ENCODE measurements at regions not wholly inside any gene's neighbourhood (a gene's known extent, or its start where the extent isn't known, plus 50 kb on each side); places are given as distances from the start of the nearest gene placed in this dataset.

DNA sequence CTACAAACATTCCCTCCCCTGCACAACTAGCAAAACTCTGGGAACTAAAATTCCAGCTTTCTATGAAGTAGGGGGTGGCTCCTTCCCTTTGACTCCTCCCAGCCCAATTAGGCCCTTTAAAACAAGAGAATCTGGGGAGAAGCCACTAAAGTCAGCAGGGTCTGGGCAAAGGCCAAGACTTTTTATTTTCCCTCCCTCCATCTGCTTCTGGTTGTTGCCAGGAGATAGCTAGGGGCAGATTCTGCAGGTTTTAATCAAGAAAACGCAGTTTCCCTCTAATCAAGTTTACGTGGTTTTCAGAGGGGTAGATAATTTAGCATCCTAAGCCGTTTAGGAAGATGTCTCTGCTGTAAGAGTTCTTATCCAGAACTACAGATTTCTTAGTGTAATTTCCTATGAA, 114.5 kb upstream of the CDH6 start:
- no TSS peak for BruUV-seq (replicated peaks)
- Histone ChIP-seq H3K4me2 (ENCODE audit: insufficient read depth, low read length) (no peak overlapping the region), H3K4me1 (ENCODE audit: control insufficient read depth, extremely low read depth, insufficient read depth, low read length) (no peaks in the 10 kb centered on the region), H4K20me1 (replicated peaks; ENCODE audit: control insufficient read depth, extremely low read depth, insufficient read depth, low read length) (no peaks in the 10 kb centered on the region), H3K4me3 (replicated peaks in 1 of 3; ENCODE audit: insufficient read depth in 1 of 3, low read depth in 1 of 3, low read length in 3 of 3) (no peak overlapping the region), H3K36me3 (ENCODE audit: control insufficient read depth in 2 of 2, extremely low read depth in 1 of 2, insufficient read depth in 2 of 2, low read length in 2 of 2) (no peaks in the 10 kb centered on the region), H2AFZ (ENCODE audit: low read depth, low read length) (no peak overlapping the region), H3K9me3 (replicated peaks; ENCODE audit: control insufficient read depth, insufficient read depth, low read length) (no peaks in the 10 kb centered on the region), H3K9me1 (replicated peaks; ENCODE audit: control insufficient read depth, extremely low read depth, insufficient read depth, low read length) (no peaks in the 10 kb centered on the region), H3K79me2 (ENCODE audit: control insufficient read depth, insufficient read depth, low read length) (no peaks in the 10 kb centered on the region), H3K9ac (replicated peaks; ENCODE audit: extremely low read depth, insufficient read depth, low read length) (no peak overlapping the region), H3K27ac (ENCODE audit: insufficient read depth, low read depth, low read length) (no peak overlapping the region), H3K27me3 (ENCODE audit: control insufficient read depth in 2 of 2, insufficient read depth in 2 of 2, low read length in 2 of 2) (no peaks in the 10 kb centered on the region)
- FAIRE-seq = no peak
- DNase-seq (ENCODE audit: low read depth, low spot score) = no peak
- TF ChIP-seq JUN (IDR thresholded peaks at IDR 0.05; ENCODE audit: borderline replicate concordance, insufficient read depth, insufficient read length, low read depth) (no peak), EZH2 (IDR thresholded peaks at IDR 0.05; ENCODE audit: borderline replicate concordance, low read depth, low read length, severe bottlenecking) (no peak), FOS (IDR thresholded peaks at IDR 0.05; ENCODE audit: borderline replicate concordance, insufficient read depth, low read length) (no peak)
- TF ChIP-seq, protein P1, sequence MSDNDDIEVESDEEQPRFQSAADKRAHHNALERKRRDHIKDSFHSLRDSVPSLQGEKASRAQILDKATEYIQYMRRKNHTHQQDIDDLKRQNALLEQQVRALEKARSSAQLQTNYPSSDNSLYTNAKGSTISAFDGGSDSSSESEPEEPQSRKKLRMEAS (IDR thresholded peaks at IDR 0.05; ENCODE audit: insufficient read depth, insufficient read length) = no peak
- dilution Hi-C loops (cut with MboI; ENCODE audit: extremely low pct_ligation_motif_present, low sequenced_read_pairs) = no loop called here
- intact Hi-C loops (cut with micrococcal nuclease) = no loop called here
- ChIA-PET CTCF (no interaction called here), POLR2A (no interaction called here)

DNA sequence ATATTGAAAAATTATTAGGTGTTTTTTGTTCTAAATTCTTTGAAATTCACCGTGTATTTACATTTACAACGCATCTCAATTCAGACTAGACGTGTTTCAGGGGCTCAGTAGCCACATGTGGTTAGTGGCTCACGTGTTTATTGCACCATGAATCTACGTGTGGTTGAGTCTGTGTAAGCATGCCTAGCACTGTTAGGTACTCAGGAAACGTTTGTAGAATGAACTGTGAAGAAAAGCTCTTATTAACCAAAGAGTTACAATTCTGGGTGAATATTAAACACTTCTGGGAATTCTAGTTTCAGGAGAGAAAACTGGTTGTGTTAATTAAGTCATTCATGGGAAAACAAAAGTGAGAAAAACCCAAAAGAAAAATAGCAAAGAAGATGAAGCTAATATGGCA, 117.5 kb upstream of the CDH6 start:
- BruUV-seq (replicated peaks) = no TSS peak
- no peak for DNase-seq (ENCODE audit: low read depth, low spot score)
- POLR2A ChIA-PET = no interaction called here

More for the DNA sequence above, 117.5 kb upstream of the CDH6 start:
- Histone ChIP-seq H3K27ac (ENCODE audit: insufficient read depth, low read depth, low read length) (no peak overlapping the region), H2AFZ (ENCODE audit: low read depth, low read length) (no peak overlapping the region), H3K9ac (replicated peaks; ENCODE audit: extremely low read depth, insufficient read depth, low read length) (no peak overlapping the region), H3K79me2 (ENCODE audit: control insufficient read depth, insufficient read depth, low read length) (no peaks in the 10 kb centered on the region), H3K27me3 (ENCODE audit: control insufficient read depth in 2 of 2, insufficient read depth in 2 of 2, low read length in 2 of 2) (no peaks in the 10 kb centered on the region), H4K20me1 (replicated peaks; ENCODE audit: control insufficient read depth, extremely low read depth, insufficient read depth, low read length) (no peaks in the 10 kb centered on the region), H3K4me1 (ENCODE audit: control insufficient read depth, extremely low read depth, insufficient read depth, low read length) (no peaks in the 10 kb centered on the region), H3K4me2 (ENCODE audit: insufficient read depth, low read length) (no peak overlapping the region), H3K36me3 (ENCODE audit: control insufficient read depth in 2 of 2, extremely low read depth in 1 of 2, insufficient read depth in 2 of 2, low read length in 2 of 2) (no peaks in the 10 kb centered on the region), H3K9me3 (replicated peaks; ENCODE audit: control insufficient read depth, insufficient read depth, low read length) (no peaks in the 10 kb centered on the region), H3K4me3 (replicated peaks in 1 of 3; ENCODE audit: insufficient read depth in 1 of 3, low read depth in 1 of 3, low read length in 3 of 3) (no peak overlapping the region), H3K9me1 (replicated peaks; ENCODE audit: control insufficient read depth, extremely low read depth, insufficient read depth, low read length) (no peaks in the 10 kb centered on the region)
- CTCF ChIA-PET = no interaction called here
- dilution Hi-C loops (cut with MboI; ENCODE audit: extremely low pct_ligation_motif_present, low sequenced_read_pairs) (no loop called here), intact Hi-C loops (cut with micrococcal nuclease) (no loop called here)
- no peak for TF ChIP-seq EZH2 (IDR thresholded peaks at IDR 0.05; ENCODE audit: borderline replicate concordance, low read depth, low read length, severe bottlenecking)
- no peak for TF ChIP-seq MYC (IDR thresholded peaks at IDR 0.05; ENCODE audit: low read depth, low read length)
- TF ChIP-seq, protein P1 (IDR thresholded peaks at IDR 0.05; ENCODE audit: insufficient read depth, insufficient read length) = no peak
- TF ChIP-seq POLR2A (IDR thresholded peaks at IDR 0.05; ENCODE audit: low read depth, low read length) = no peak
- TF ChIP-seq JUN (IDR thresholded peaks at IDR 0.05; ENCODE audit: borderline replicate concordance, insufficient read depth, insufficient read length, low read depth) = no peak
- no peak for TF ChIP-seq POLR2AphosphoS5 (IDR thresholded peaks at IDR 0.05; ENCODE audit: insufficient read depth, low read depth, low read length)
- TF ChIP-seq FOS (IDR thresholded peaks at IDR 0.05; ENCODE audit: borderline replicate concordance, insufficient read depth, low read length) = no peak
- TF ChIP-seq, protein P2, sequence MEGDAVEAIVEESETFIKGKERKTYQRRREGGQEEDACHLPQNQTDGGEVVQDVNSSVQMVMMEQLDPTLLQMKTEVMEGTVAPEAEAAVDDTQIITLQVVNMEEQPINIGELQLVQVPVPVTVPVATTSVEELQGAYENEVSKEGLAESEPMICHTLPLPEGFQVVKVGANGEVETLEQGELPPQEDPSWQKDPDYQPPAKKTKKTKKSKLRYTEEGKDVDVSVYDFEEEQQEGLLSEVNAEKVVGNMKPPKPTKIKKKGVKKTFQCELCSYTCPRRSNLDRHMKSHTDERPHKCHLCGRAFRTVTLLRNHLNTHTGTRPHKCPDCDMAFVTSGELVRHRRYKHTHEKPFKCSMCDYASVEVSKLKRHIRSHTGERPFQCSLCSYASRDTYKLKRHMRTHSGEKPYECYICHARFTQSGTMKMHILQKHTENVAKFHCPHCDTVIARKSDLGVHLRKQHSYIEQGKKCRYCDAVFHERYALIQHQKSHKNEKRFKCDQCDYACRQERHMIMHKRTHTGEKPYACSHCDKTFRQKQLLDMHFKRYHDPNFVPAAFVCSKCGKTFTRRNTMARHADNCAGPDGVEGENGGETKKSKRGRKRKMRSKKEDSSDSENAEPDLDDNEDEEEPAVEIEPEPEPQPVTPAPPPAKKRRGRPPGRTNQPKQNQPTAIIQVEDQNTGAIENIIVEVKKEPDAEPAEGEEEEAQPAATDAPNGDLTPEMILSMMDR (IDR thresholded peaks at IDR 0.05; ENCODE audit: extremely low read depth in 1 of 2, insufficient read depth in 1 of 2, low read depth in 1 of 2, low read length in 2 of 2) = no peak
- no peak for TF ChIP-seq GATA2 (IDR thresholded peaks at IDR 0.05; ENCODE audit: insufficient read depth, insufficient read length, low read depth, low read length)
- FAIRE-seq = no peak

Measured in endothelial cell of umbilical vein (primary cell).